Gastrocnemius medialis (tissue), 4 donors: ENCODE measurements at regions not wholly inside any gene's neighbourhood (a gene's known extent, or its start where the extent isn't known, plus 50 kb on each side); places are given as distances from the start of the nearest gene placed in this dataset.

Source experiments
- CTCF ChIP-seq, 5 experiments: fragments of 450-650 bp in 3 of 5; fragments of 200-600 bp in 2 of 5; sonication (generic) in 2 of 5; IDR thresholded peaks in 4 of 5; conservative IDR thresholded peaks in 1 of 5; 1 replicate in 4 of 5; 2 replicates in 1 of 5; pipeline ENCODE4 v1.5.1; 2016 to 2019; ENCODE audit warnings: antibody characterized with exemption in 5 of 5, mild to moderate bottlenecking in 3 of 5, moderate library complexity in 3 of 5
- POLR2A ChIP-seq, 2 donors: fragments of 450-650 bp; IDR thresholded peaks; one replicate each; pipeline ENCODE4 v1.6.1; 2017; ENCODE audit warnings: antibody characterized with exemption in 2 of 2, mild to moderate bottlenecking in 2 of 2, moderate library complexity in 2 of 2

- TF ChIP-seq CTCF (IDR thresholded peaks at IDR 0.05 in 4 of 5, conservative IDR thresholded peaks at IDR 0.05 in 1 of 5) (no peak), POLR2A (IDR thresholded peaks at IDR 0.05) (no peak)
These were observed 108.6 kb upstream of the PODXL start for GRCh38 chr7:131665021-131665420.
